HEK293 (cell line): ENCODE measurements at regions not wholly inside any gene's neighbourhood (a gene's known extent, or its start where the extent isn't known, plus 50 kb on each side); places are given as distances from the start of the nearest gene placed in this dataset.

Experiments
- CTCF ChIP-seq: fragments of 450-650 bp; formaldehyde crosslinking; IDR thresholded peaks from 2 replicates; pipeline ENCODE4 v1.5.1; 2016; ENCODE audit warnings: missing biosample characterization, missing genetic modification characterization
- OSR2 ChIP-seq: fragments of 450-650 bp; formaldehyde crosslinking; IDR thresholded peaks from 2 replicates; pipeline ENCODE4 v1.5.1; 2016; ENCODE audit warnings: missing biosample characterization, missing genetic modification characterization
- PRDM2 ChIP-seq: fragments of 450-650 bp; formaldehyde crosslinking; IDR thresholded peaks from 2 replicates; pipeline ENCODE4 v1.5.1; 2016; ENCODE audit warnings: missing biosample characterization, missing genetic modification characterization, borderline replicate concordance
- REPIN1 ChIP-seq: fragments of 450-650 bp; formaldehyde crosslinking; IDR thresholded peaks from 2 replicates; pipeline ENCODE4 v1.5.1; 2017; ENCODE audit warnings: missing biosample characterization, missing genetic modification characterization, low read depth
- REST ChIP-seq: fragments of 450-650 bp; formaldehyde crosslinking; IDR thresholded peaks from 2 replicates; pipeline ENCODE4 v1.5.1; 2016; ENCODE audit warnings: missing biosample characterization, missing genetic modification characterization
- WT1 ChIP-seq: fragments of 450-650 bp; formaldehyde crosslinking; IDR thresholded peaks from 2 replicates; pipeline ENCODE4 v1.5.1; 2016; ENCODE audit warnings: missing biosample characterization, missing genetic modification characterization
- ZNF133 ChIP-seq: fragments of 450-650 bp; formaldehyde crosslinking; IDR thresholded peaks from 2 replicates; pipeline ENCODE4 v1.5.1; 2016; ENCODE audit warnings: missing biosample characterization, missing genetic modification characterization
- ZNF274 ChIP-seq, 2 experiments: fragments of 200-500 bp in 1 of 2; fragments of 450-650 bp in 1 of 2; sonication (Bioruptor generic) in 1 of 2; formaldehyde crosslinking in 1 of 2; IDR thresholded peaks; 2 replicates each; pipeline versions ENCODE4 v1.5.1 to v1.6.1; 2014 to 2016; ENCODE audit warnings: borderline replicate concordance in 1 of 2, inconsistent platforms in 1 of 2, low read length in 1 of 2, missing biosample characterization in 1 of 2, missing genetic modification characterization in 1 of 2
- ZNF530 ChIP-seq: fragments of 450-650 bp; formaldehyde crosslinking; IDR thresholded peaks from 2 replicates; pipeline ENCODE4 v1.5.1; 2016; ENCODE audit warnings: low read depth, missing biosample characterization, missing genetic modification characterization
- ZNF571 ChIP-seq: fragments of 450-650 bp; formaldehyde crosslinking; IDR thresholded peaks from 2 replicates; pipeline ENCODE4 v1.5.0; 2017; ENCODE audit warnings: missing biosample characterization, missing genetic modification characterization
- ZNF639 ChIP-seq: fragments of 450-650 bp; formaldehyde crosslinking; IDR thresholded peaks from 2 replicates; pipeline ENCODE4 v1.5.1; 2016; ENCODE audit warnings: missing biosample characterization, missing genetic modification characterization
- ZNF704 ChIP-seq: fragments of 450-650 bp; formaldehyde crosslinking; IDR thresholded peaks from 2 replicates; pipeline ENCODE4 v1.5.1; 2016; ENCODE audit warnings: missing biosample characterization, missing genetic modification characterization

- no peak for TF ChIP-seq REPIN1 (tag by site-specific recombination)
- TF ChIP-seq ZNF274 (IDR thresholded peaks at IDR 0.05; ENCODE audit: low read length) = no peak
- TF ChIP-seq ZNF274 (tag by site-specific recombination; IDR thresholded peaks at IDR 0.05; ENCODE audit: borderline replicate concordance) = no peak
- no peak for TF ChIP-seq ZNF133 (tag by site-specific recombination)
- TF ChIP-seq CTCF = no peak
- no peak for TF ChIP-seq ZNF639 (tag by site-specific recombination)
- no peak for TF ChIP-seq OSR2 (tag by site-specific recombination)
- no peak for TF ChIP-seq ZNF571 (tag by site-specific recombination)
- TF ChIP-seq REST (tag by site-specific recombination) = no peak
- no peak for TF ChIP-seq ZNF704 (tag by site-specific recombination)
- TF ChIP-seq PRDM2 (tag by site-specific recombination) = no peak
- no peak for TF ChIP-seq WT1 (tag by site-specific recombination)
- no peak for TF ChIP-seq ZNF530
Observed at GRCh38 chr4:6523251-6523650, 50.8 kb upstream of the PPP2R2C start.
